ENCODE measurements at regions not wholly inside any gene's neighbourhood (a gene's known extent, or its start where the extent isn't known, plus 50 kb on each side); places are given as distances from the start of the nearest gene placed in this dataset.

DNA sequence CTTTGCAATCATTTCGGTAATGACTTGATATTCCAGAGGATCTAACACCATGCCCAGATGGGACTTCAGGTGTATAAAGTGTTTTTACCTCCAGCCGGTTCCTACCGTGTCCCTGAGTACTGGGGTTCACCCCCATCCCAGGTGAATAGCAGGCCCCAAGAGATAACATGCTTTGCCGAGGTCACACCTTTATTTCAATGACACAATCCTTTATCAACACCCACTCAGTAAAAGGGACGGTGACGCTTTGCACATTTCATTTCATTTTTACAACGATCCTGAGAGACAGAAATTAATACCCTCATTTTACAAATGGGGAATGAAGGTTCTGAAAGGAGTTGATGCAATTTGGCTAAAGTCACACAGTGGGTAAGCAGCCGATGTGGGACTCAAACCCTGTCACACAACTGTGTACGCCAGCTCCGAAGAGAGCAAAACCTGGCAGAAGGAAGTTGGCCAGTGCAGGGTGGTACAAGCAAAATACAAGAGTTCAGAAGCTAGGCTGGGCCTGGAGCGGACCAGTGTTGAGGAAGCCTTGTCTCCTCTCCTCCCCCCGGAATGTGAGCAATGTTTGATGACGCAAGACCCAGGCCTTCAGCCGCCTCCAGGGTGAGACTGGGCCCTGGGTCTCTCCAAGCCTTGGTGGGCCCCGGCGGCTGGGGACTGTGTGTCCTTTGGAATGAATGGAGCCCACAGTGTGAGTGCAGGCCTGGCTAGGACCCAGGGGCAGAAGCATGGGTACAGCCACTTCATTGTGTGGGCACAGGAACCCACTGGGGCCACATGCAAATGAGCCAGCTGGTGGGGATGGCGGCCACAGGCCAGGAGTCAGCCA lies 139.6 kb upstream of the MYCN start:
- Histone ChIP-seq H3K9ac (ENCODE audit: low read depth, low read length) (no peak overlapping the region), H3K9me3 (ENCODE audit: control insufficient read depth, insufficient read depth, low read length) (no peaks in the 10 kb centered on the region), H3K27me3 (ENCODE audit: control insufficient read depth, insufficient read depth, low read length) (no peaks in the 10 kb centered on the region), H3K4me3 (ENCODE audit: low read depth, low read length) (no peak overlapping the region), H3K27ac (ENCODE audit: low read depth, low read length) (no peak overlapping the region), H3K36me3 (ENCODE audit: control insufficient read depth, insufficient read depth, low read length) (no peaks in the 10 kb centered on the region), H3K4me1 (ENCODE audit: control insufficient read depth, insufficient read depth, low read length) (no peaks in the 10 kb centered on the region; the same call in 1 of the 2 replicates)

DNA sequence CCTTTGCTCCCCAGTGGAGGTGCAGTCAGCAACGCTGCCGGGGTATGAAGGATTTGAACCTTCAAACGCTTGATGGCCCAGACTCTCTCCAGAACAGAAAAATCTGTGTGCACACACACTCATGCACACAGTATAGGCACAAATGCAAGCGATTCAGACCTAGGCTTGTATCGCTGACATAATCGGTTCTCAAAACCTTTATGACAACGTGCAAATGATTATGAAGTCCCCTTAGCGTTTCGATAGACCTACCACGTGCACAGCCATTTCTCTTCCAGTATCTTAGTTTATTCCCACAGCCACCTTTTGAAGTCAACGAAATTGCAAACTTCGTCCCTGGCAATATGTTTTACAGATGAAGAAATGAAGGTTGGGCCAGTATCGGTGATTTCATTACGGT lies 138.9 kb upstream of the MYCN start:
- Histone ChIP-seq H3K9me3 (ENCODE audit: control insufficient read depth, insufficient read depth, low read length) (no peaks in the 10 kb centered on the region), H3K9ac (ENCODE audit: low read depth, low read length) (no peak overlapping the region), H3K36me3 (ENCODE audit: control insufficient read depth, insufficient read depth, low read length) (no peaks in the 10 kb centered on the region), H3K4me1 (ENCODE audit: control insufficient read depth, insufficient read depth, low read length) (no peaks in the 10 kb centered on the region; the same call in 1 of the 2 replicates), H3K27me3 (ENCODE audit: control insufficient read depth, insufficient read depth, low read length) (no peaks in the 10 kb centered on the region), H3K27ac (ENCODE audit: low read depth, low read length) (no peak overlapping the region), H3K4me3 (ENCODE audit: low read depth, low read length) (no peak overlapping the region)

GRCh38 chr2:15801904-15802303 lies 138.4 kb upstream of the MYCN start:
- Histone ChIP-seq H3K36me3 (ENCODE audit: control insufficient read depth, insufficient read depth, low read length) (no peaks in the 10 kb centered on the region), H3K4me1 (ENCODE audit: control insufficient read depth, insufficient read depth, low read length) (no peaks in the 10 kb centered on the region; the same call in 1 of the 2 replicates), H3K27me3 (ENCODE audit: control insufficient read depth, insufficient read depth, low read length) (no peaks in the 10 kb centered on the region), H3K4me3 (ENCODE audit: low read depth, low read length) (no peak overlapping the region), H3K27ac (ENCODE audit: low read depth, low read length) (no peak overlapping the region), H3K9ac (ENCODE audit: low read depth, low read length) (no peak overlapping the region), H3K9me3 (ENCODE audit: control insufficient read depth, insufficient read depth, low read length) (no peaks in the 10 kb centered on the region)

DNA sequence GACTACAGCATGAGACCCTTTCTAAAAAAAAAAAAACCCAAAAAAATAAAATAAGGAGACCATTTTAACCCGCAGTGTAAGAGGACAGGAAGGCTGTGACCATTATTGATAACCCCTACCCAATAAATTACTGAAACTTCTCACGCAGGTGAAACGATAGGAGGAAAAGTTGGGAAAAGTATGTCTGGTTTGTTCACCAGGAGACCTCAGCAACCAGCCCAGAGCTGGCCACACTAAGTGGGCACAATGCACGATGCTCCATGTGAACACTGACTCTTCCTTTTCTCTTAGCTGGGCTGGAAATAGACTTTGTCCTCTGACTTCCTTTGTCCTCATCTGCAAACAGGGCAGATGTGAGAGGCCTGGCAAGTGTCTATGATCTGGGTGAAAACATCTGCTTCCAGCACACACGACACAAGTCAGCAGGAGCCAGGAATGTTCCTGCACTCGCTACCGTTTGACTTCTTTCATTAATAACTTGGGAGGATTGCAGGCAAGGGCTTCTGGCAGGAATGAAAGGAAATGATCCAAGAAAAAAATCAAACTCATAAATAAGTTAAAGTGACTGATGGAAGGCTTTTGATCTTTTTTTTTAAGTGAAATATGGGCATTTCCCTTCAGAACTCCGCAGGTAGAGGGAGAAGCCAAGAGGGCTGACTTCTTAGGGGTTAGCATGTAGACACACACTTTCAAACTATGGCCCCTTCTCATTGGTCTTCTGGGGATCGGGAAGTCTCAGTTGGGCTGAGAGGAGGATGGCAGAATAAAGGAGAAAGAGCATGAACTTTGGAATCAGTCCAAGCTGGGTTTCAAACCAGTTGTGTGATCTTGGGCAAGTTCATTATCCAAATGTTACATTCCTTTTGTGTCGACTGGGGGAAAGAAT lies 137.4 kb upstream of the MYCN start:
- no peak overlapping the region for H3K9ac ChIP-seq (ENCODE audit: low read depth, low read length)
- H3K9me3 ChIP-seq (ENCODE audit: control insufficient read depth, insufficient read depth, low read length), result no peaks in the 10 kb centered on the region
- H3K4me1 ChIP-seq (ENCODE audit: control insufficient read depth, insufficient read depth, low read length), result no peaks in the 10 kb centered on the region; the same call in 1 of the 2 replicates
- H3K36me3 ChIP-seq (ENCODE audit: control insufficient read depth, insufficient read depth, low read length), result no peaks in the 10 kb centered on the region
- no peaks in the 10 kb centered on the region for H3K27me3 ChIP-seq (ENCODE audit: control insufficient read depth, insufficient read depth, low read length)
- H3K4me3 ChIP-seq (ENCODE audit: low read depth, low read length), result no peak overlapping the region
- no peak overlapping the region for H3K27ac ChIP-seq (ENCODE audit: low read depth, low read length)

- Histone ChIP-seq H3K36me3 (ENCODE audit: control insufficient read depth, insufficient read depth, low read length) (no peaks in the 10 kb centered on the region), H3K4me1 (ENCODE audit: control insufficient read depth, insufficient read depth, low read length) (peaks cover 1% of the 10 kb centered on the region), H3K4me3 (ENCODE audit: low read depth, low read length) (no peak overlapping the region), H3K27ac (ENCODE audit: low read depth, low read length) (no peak overlapping the region), H3K9me3 (ENCODE audit: control insufficient read depth, insufficient read depth, low read length) (no peaks in the 10 kb centered on the region), H3K9ac (ENCODE audit: low read depth, low read length) (no peak overlapping the region), H3K27me3 (ENCODE audit: control insufficient read depth, insufficient read depth, low read length) (no peaks in the 10 kb centered on the region)
Measured at GRCh38 chr2:15803543-15804245, 136.7 kb upstream of the MYCN start.

- no peak overlapping the region for H3K9ac ChIP-seq (ENCODE audit: low read depth, low read length)
- no peaks in the 10 kb centered on the region for H3K9me3 ChIP-seq (ENCODE audit: control insufficient read depth, insufficient read depth, low read length)
- H3K36me3 ChIP-seq (ENCODE audit: control insufficient read depth, insufficient read depth, low read length), result no peaks in the 10 kb centered on the region
- H3K27ac ChIP-seq (ENCODE audit: low read depth, low read length), result no peak overlapping the region
- peaks cover 7% of the 10 kb centered on the region for H3K4me1 ChIP-seq (ENCODE audit: control insufficient read depth, insufficient read depth, low read length)
- no peaks in the 10 kb centered on the region for H3K27me3 ChIP-seq (ENCODE audit: control insufficient read depth, insufficient read depth, low read length)
- H3K4me3 ChIP-seq (ENCODE audit: low read depth, low read length), result no peak overlapping the region
Measured at GRCh38 chr2:15804246-15804619, 136.1 kb upstream of the MYCN start.

DNA sequence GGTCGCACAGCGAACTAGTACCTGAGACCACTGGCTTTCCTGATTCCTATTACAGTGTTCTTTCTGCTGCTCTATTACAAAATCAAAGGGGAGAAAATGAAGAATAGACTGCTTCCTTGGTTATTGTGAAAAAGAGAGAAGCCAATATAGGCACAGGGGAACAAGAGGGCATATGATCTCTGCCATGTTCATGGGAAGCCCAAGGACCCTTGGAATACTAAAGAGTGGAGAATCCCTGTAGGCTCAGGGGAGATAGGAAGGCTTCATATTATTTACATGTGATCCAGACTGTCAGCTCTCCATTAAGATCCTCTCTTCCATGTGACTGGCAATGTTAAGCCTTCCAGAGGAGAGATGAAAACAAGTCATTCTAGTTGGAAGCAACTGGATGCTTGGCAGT lies 135.7 kb upstream of the MYCN start:
- no peak overlapping the region for H3K27ac ChIP-seq (ENCODE audit: low read depth, low read length)
- no peaks in the 10 kb centered on the region for H3K9me3 ChIP-seq (ENCODE audit: control insufficient read depth, insufficient read depth, low read length)
- H3K4me1 ChIP-seq (ENCODE audit: control insufficient read depth, insufficient read depth, low read length), result peaks cover 11% of the 10 kb centered on the region
- H3K4me3 ChIP-seq (ENCODE audit: low read depth, low read length), result no peak overlapping the region
- no peaks in the 10 kb centered on the region for H3K27me3 ChIP-seq (ENCODE audit: control insufficient read depth, insufficient read depth, low read length)
- H3K9ac ChIP-seq (ENCODE audit: low read depth, low read length), result no peak overlapping the region
- no peaks in the 10 kb centered on the region for H3K36me3 ChIP-seq (ENCODE audit: control insufficient read depth, insufficient read depth, low read length)

- peaks cover 15% of the 10 kb centered on the region for H3K4me1 ChIP-seq (ENCODE audit: control insufficient read depth, insufficient read depth, low read length)
- H3K27me3 ChIP-seq (ENCODE audit: control insufficient read depth, insufficient read depth, low read length), result no peaks in the 10 kb centered on the region
Measured at GRCh38 chr2:15805206-15805605, 135.1 kb upstream of the MYCN start.

DNA sequence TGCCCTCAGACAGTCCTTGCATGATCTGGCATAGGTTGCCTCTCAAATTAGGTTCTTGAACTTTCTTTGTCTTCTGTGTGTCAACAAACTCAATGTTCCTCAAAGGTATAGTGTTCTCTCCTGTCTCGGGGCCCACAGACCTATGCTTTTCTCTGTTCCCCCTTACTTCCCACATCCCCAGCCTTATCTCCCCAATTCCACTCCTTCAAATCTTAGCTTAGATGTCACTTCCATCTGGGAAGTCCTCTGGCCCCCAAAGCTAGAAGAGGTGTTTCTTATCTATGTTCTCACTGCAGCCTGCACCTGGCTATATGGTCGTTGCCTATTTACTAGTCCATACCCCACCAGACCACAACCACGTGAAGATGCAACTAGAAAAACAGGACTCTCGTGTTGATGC lies 134.6 kb upstream of the MYCN start:
- H3K4me1 ChIP-seq (ENCODE audit: control insufficient read depth, insufficient read depth, low read length), result peaks cover 15% of the 10 kb centered on the region
- H3K9me3 ChIP-seq (ENCODE audit: control insufficient read depth, insufficient read depth, low read length), result no peaks in the 10 kb centered on the region
- H3K36me3 ChIP-seq (ENCODE audit: control insufficient read depth, insufficient read depth, low read length), result no peaks in the 10 kb centered on the region
- no peaks in the 10 kb centered on the region for H3K27me3 ChIP-seq (ENCODE audit: control insufficient read depth, insufficient read depth, low read length)
- H3K4me3 ChIP-seq (ENCODE audit: low read depth, low read length), result no peak overlapping the region
- no peak overlapping the region for H3K9ac ChIP-seq (ENCODE audit: low read depth, low read length)
- H3K27ac ChIP-seq (ENCODE audit: low read depth, low read length), result no peak overlapping the region

More at GRCh38 chr2:15805206-15805605, 135.1 kb upstream of the MYCN start:
- no peak overlapping the region for H3K4me3 ChIP-seq (ENCODE audit: low read depth, low read length)
- no peak overlapping the region for H3K9ac ChIP-seq (ENCODE audit: low read depth, low read length)
- H3K36me3 ChIP-seq (ENCODE audit: control insufficient read depth, insufficient read depth, low read length), result no peaks in the 10 kb centered on the region
- no peaks in the 10 kb centered on the region for H3K9me3 ChIP-seq (ENCODE audit: control insufficient read depth, insufficient read depth, low read length)
- H3K27ac ChIP-seq (ENCODE audit: low read depth, low read length), result no peak overlapping the region

DNA sequence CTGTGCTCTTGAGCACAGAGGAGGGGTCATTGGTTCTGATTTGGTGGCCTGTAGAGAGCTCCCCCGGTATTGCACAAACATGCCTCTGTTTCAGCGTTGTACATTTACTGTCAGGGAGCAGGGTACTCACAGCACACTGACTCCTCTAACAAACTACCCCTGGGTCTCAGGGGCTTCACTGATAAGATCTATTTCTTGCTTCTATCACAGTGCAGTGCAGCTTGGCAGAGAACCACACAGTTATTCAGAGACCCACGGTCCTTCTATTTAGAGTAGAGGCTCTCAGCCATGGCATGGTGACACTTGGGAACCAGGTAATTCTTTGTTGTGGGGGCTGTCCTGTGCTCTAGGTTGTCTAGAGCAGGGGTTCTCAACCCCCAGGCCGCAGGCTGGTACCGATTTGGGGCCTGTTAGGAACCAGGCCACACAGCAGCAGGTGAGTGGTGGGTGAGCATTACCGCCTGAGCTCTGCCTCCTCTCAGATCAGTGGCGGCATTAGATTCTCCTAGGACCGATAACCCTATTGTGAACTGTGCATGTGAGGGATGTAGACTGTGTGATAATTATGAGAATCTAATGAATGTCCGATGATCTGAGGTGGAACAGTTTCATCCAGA lies 133.4 kb upstream of the MYCN start:
- Histone ChIP-seq H3K4me1 (ENCODE audit: control insufficient read depth, insufficient read depth, low read length) (peaks cover 18% of the 10 kb centered on the region), H3K27ac (ENCODE audit: low read depth, low read length) (no peak overlapping the region), H3K36me3 (ENCODE audit: control insufficient read depth, insufficient read depth, low read length) (no peaks in the 10 kb centered on the region), H3K9ac (ENCODE audit: low read depth, low read length) (no peak overlapping the region), H3K9me3 (ENCODE audit: control insufficient read depth, insufficient read depth, low read length) (no peaks in the 10 kb centered on the region), H3K4me3 (ENCODE audit: low read depth, low read length) (no peak overlapping the region), H3K27me3 (ENCODE audit: control insufficient read depth, insufficient read depth, low read length) (no peaks in the 10 kb centered on the region)
